ENCODE measurements at regions not wholly inside any gene's neighbourhood (a gene's known extent, or its start where the extent isn't known, plus 50 kb on each side); places are given as distances from the start of the nearest gene placed in this dataset.

- TF ChIP-seq CTCF (IDR thresholded peaks at IDR 0.05) (no peak), EP300 (IDR thresholded peaks at IDR 0.05) (no peak), POLR2A (IDR thresholded peaks at IDR 0.05) (no peak)
Observed at GRCh38 chr4:138292321-138292720, 50.2 kb upstream of the SLC7A11 start.
